SIG-M5 treated with dmso at 0.1 percent for 504 hours (cell line): ENCODE measurements at regions not wholly inside any gene's neighbourhood (a gene's known extent, or its start where the extent isn't known, plus 50 kb on each side); places are given as distances from the start of the nearest gene placed in this dataset.

Experiments
- DNase-seq: peaks from one replicate; lab custom pipeline; 2025; ENCODE audit not compliant: unreplicated experiment; lab: John Stamatoyannopoulos, UW

DNA sequence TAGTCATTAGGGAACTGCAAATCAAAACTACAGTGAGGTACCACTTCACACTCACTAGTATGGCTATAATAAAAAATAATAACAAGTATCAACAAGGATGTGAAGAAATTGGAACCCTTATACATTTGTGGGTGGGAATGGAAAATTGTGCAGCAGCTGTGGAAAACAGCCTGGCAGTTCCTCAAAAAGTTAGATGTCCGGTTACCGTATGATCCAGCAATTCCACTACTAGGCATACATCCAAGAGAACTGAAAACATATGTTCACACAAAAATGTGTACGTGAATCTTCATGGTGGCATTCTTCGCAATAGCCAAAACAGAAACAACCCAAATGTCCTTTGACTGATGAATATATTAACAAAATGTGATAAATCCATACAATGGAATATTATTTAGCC lies 187.9 kb upstream of the LYSMD4 start:
- no peak for DNase-seq

DNA sequence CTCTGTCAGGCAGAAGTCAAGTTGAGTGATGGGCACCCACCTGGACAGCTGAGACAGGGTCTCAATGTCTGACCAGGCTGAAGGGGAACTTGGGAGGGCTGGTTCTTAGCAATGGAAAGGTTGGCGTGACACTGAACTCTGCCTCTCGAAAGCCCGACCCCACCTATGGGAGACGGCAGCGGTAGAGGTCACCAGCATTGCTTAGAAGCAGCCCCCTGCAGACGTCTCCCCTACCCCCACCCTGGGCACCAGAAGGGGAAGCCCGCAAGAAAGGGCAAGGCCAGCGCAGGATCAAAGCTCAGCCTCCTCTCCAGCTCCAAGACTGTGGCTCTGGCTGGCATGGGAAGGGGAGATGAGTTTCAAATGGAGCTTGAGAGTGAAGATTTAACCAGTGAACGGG lies 184.8 kb upstream of the LYSMD4 start:
- no peak for DNase-seq

- DNase-seq = no peak
Measured at GRCh38 chr15:99917252-99917651, 184.0 kb upstream of the LYSMD4 start.

DNA sequence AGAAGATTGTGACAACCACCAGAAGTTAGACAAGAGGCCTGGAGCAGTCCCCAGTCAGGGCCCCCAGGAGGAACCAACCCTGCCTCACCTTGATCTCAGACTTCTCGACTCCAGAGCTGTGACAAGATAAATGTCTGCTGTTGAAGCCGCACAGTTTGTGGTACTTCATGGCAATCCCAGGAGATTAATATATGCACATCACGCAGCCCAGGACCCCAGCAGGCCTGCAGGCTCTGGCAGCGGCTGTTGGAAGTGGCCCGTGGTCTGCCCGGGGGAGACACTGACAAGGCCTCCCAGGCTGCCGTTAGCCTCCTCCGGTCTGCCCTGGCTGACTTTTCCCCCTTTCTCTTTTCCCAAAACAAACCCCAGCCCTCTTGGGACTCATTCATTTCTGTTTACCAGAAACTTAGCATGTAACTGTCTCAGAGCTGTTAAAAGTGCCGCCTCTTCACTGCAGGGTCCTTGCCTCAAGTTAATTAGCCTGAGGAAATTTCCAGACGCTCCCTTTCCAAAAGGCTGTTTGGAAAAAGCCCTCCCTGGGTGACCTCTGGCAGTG lies 183.5 kb upstream of the LYSMD4 start:
- no peak for DNase-seq

- DNase-seq = no peak
Measured at GRCh38 chr15:99914723-99915122, 181.5 kb upstream of the LYSMD4 start.

DNA sequence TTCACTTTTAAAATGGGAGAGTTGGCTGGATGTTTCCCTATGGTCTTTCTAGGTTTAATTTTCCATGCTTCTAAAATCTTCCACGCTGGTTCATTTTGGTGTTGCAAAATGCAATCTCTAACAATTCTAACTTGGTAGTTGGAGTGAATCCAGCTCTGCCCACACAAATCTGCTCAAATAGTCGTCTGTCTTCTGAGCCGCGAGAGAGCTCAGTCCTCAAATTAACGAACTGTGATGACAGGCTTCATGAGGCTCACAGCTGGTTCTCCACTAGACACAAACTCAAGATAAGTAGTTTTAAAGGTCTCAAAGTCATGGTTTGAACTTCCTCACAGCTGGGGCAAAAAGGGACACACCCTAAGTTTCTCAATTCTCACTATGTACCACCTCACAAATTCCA lies 178.6 kb upstream of the LYSMD4 start:
- no peak for DNase-seq

DNA sequence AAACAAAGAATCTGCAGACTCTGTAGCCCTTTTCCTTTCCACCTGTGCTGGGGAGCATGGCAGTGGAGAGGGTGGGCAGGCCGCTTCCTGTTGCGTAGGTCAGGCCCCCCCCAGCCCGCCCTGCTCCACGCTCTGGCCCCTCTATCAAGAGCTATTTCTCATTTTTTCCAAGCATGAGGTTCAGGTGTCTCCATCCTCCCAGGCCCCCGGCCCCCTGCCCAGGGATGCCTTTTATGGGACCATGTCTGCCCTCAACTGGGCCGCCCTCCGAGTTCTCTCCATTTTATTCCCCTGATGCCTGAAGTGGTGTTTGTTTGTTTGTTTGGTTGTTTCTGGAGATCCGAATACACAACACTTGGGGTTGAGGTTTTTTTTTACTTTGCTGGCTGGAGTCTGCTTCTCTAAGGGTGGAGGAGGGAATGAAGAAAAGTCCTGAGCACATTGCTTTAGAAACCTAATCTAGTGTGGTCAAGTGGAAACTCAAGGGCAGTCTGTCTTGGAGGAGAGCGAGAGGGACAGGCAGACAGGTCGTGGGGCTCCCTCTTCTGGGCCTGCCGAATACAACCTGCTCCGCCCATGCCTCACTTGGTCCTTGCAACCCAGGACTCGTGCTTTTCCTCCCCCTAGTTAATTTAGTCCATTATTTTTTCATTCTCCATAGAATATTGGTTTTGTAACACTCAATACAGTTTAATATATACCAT lies 176.5 kb upstream of the LYSMD4 start:
- DNase-seq = peak; percentile 13

DNA sequence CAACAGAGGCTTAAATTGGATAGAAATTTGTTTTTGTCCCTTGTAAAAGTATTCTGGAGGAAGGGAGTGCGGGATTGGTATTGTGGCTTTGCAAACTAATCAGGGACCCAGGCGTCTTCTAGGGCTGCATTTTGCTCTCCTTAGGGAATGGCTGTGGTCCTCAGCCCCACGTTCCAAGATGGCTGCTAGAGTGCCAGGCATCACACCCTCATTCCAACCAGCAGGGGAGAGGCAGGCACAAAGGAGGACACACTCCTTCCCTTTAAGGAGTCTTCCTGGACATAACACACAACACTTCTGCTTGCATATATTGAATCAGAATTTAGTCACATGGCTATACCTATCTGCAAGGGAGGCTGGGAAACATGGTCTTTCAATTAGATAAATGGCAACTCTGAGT lies 174.5 kb upstream of the LYSMD4 start:
- no peak for DNase-seq

GRCh38 chr15:99906793-99907192 lies 173.6 kb upstream of the LYSMD4 start:
- no peak for DNase-seq

GRCh38 chr15:99906311-99906710 lies 173.1 kb upstream of the LYSMD4 start:
- DNase-seq = no peak

- no peak for DNase-seq
Measured at GRCh38 chr15:99902248-99902928, 169.2 kb upstream of the LYSMD4 start.

- no peak for DNase-seq
Measured at GRCh38 chr15:99895956-99896311, 162.7 kb upstream of the LYSMD4 start.

DNA sequence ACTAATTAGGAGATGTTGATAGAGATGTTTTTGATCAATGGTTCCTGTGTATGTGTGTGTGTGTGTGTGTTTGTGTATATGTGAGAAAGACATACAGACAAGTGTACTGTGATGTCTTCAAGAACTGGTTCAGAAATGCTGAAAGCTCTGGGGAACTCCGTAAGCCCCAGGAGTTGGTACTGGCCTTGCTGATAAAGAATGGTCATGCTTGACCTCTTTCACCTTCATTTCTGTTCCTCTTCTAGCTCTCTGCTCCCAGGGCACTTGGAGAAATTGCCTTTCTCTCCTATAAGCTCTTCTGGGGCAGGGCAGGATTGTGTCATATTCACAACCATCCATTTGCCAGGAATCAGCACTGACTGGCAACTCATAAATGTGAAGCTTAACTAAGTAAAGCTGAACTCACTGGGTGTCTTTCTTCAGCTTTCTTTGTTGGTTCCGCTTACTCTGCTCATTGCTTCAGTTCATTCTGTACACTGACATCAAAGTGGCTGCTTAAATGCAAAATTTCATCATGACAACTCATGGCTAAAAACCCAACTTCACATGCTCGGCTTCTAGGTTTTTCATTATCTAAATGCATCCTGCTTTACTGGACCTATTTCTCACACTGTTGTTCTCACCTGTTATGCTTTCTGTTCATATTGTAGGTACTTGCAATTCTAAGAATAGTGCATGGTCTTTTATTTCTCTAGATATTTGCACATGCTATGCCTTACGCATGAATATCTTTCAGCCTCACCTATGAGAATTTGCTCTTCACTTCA lies 162.1 kb upstream of the LYSMD4 start:
- no peak for DNase-seq

GRCh38 chr15:99878835-99879234 lies 145.6 kb upstream of the LYSMD4 start:
- DNase-seq = no peak

- no peak for DNase-seq
Measured at GRCh38 chr15:99873451-99873850, 140.2 kb upstream of the LYSMD4 start.

- no peak for DNase-seq
Measured at GRCh38 chr15:99863550-99864198, 130.4 kb upstream of the LYSMD4 start.

GRCh38 chr15:99857836-99858235 lies 124.6 kb upstream of the LYSMD4 start:
- no peak for DNase-seq

DNA sequence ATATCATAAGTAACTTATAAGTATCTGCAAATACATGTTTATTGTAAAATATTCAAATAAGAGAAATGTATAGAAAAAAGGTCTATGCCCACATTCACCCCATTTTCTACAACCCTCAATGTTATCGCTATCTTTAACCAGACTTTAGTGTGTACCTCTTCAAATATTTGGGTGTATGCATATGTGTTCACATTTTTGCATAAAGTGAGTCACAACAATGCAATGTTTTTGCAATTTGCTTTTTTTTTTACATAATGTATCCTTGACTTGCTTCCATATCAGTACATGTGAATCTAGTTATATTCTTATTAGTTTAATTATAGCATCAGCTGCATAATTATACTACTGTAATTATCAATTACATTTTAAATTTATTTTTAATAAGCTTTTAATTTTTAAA lies 117.3 kb upstream of the LYSMD4 start:
- DNase-seq = no peak

DNA sequence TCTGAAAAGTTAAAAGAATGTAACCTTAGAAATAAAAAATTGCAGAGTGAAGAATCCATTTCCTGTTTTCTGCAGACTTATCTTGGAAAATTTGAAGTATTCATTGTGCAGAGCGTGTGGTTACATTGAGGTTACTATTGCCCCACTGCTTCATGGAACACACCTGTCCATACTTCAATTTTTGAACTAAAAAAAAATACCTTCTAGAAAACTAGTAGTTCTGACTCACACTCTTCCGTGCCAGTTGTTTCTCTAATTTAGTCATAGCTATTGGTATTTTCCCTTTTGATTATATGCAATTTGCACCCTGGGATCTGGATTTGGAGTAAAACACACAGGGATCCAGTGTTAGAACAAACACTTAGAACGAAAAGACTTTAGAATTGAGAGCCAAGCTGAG lies 111.8 kb upstream of the LYSMD4 start:
- no peak for DNase-seq

DNA sequence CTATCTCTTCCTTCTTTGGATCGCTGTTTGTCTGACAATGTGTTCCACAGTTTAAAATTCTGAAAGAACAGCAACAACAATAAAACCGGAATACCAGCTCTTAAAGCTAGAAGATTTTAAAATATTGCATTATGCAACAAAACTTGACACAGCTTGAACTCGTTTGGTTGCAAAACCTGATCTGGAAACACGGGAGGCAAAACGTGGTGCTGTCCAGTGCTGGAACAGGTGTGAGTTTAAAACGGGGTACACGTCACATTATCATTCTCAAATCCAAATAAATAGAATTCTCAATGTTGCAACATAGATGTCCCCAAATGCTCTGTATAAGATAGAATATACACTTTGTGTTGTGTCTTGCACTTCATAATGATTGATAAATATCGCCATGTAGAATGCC lies 110.9 kb upstream of the LYSMD4 start:
- no peak for DNase-seq

DNA sequence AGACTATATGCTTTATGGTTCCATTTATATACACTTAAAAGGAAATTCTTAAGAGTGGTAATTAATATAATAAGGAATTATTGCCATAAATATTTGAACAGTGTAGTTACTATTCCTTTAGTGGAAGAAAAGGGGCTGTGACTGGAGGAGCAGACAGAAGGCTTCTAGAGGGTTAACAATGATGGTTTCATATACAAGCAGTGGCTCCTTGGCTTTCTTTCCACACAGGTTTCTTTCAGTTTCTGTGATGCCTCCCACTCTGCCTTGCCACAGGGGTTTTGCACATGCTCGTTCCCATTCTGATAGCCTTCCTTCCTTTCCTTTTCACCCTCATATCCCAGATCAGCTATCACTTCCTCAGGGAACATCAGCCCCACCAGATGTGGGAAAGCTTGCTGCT lies 108.8 kb upstream of the LYSMD4 start:
- DNase-seq = no peak
